OCI-LY3 (cell line): ENCODE measurements at regions not wholly inside any gene's neighbourhood (a gene's known extent, or its start where the extent isn't known, plus 50 kb on each side); places are given as distances from the start of the nearest gene placed in this dataset.

Experiments used
- H2AFZ ChIP-seq: fragments of 200-600, 300-600 bp; shearing (Covaris generic); 2 replicates; pipeline ENCODE4 v1.6.0; 2014; ENCODE audit warnings: antibody characterized with exemption, low read depth, low read length
- H3K27ac ChIP-seq: fragments of 200-600, 300-600 bp; sonication (generic); 2 replicates; pipeline ENCODE4 v1.5.1; 2014; ENCODE audit warnings: mild to moderate bottlenecking, low read length, moderate library complexity, mixed read lengths
- H3K27me3 ChIP-seq: fragments of 200-600, 300-600 bp; sonication (generic); 2 replicates; pipeline ENCODE4 v1.6.1; 2014; ENCODE audit warnings: low read depth, low read length, mixed read lengths
- H3K36me3 ChIP-seq: fragments of 200-600, 300-600 bp; sonication (generic); replicated peaks from 2 replicates; pipeline ENCODE3; 2014; ENCODE audit warnings: low read depth, low read length, mixed read lengths
- H3K4me1 ChIP-seq: fragments of 300-600, 200-600 bp; sonication (generic); 2 replicates; pipeline ENCODE4 v1.6.1; 2014; ENCODE audit warnings: low read length, mixed read lengths
- H3K4me2 ChIP-seq: fragments of 200-600, 300-600 bp; sonication (generic); 2 replicates; pipeline ENCODE4 v1.6.1; 2014; ENCODE audit warnings: low read length, mixed read lengths
- H3K4me3 ChIP-seq: fragments of 300-600, 200-600 bp; sonication (generic); 2 replicates; pipeline ENCODE4 v1.5.1; 2014; ENCODE audit warnings: antibody characterized with exemption, mild to moderate bottlenecking, low read length, moderate library complexity
- H3K79me2 ChIP-seq: fragments of 300-600, 200-600 bp; shearing (Covaris generic); 2 replicates; pipeline ENCODE4 v1.6.1; 2014; ENCODE audit warnings: mild to moderate bottlenecking, low read length, mixed read lengths
- H3K9ac ChIP-seq: fragments of 300-600, 200-600 bp; shearing (Covaris generic); 2 replicates; pipeline ENCODE4 v1.6.0; 2014; ENCODE audit warnings: mild to moderate bottlenecking, low read length, moderate library complexity
- H3K9me3 ChIP-seq: fragments of 200-600, 300-600 bp; shearing (Covaris generic); 2 replicates; pipeline ENCODE4 v1.6.1; 2014; ENCODE audit warnings: low read length, mixed read lengths; ENCODE audit not compliant: insufficient read depth
- H4K20me1 ChIP-seq: fragments of 200-600, 300-600 bp; sonication (generic); 2 replicates; pipeline ENCODE4 v1.6.1; 2016; ENCODE audit warnings: low read length, mixed read lengths; ENCODE audit not compliant: insufficient read depth
- EZH2phosphoT487 ChIP-seq: fragments of 200-600 bp; shearing (Covaris generic); IDR thresholded peaks from 2 replicates; pipeline ENCODE4 v1.6.1; 2018; ENCODE audit warnings: antibody characterized with exemption, mixed run types, low read depth
- TF ChIP-seq, protein P1 (sequence below): fragments of 200-600, 300-600 bp; sonication (generic); IDR thresholded peaks from 2 replicates; pipeline ENCODE4 v1.5.1; 2014; ENCODE audit warnings: antibody characterized with exemption, low read length, low read depth

DNA sequence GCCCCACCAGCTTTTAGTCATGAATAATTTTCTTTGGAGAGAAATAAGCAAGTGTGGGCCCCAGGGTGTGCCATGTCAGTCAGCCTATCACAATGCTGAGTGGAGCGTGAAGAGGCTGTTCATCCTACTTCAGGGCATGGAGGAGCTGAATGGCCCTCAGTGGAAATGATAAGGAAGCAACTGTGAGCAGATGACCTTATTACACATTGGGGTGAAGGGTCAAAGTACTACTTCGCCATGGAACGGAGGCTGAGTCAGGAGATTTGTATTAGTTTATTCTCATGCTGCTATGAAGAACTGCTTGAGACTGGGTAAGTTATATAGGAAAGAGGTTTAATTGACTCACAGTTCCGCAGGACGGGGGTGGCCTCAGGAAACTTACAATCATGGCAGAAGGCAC is 231.0 kb upstream of the ADAMTS16 start:
- H3K9me3 ChIP-seq = no peaks in the 10 kb centered on the region
- H3K36me3 ChIP-seq = no peaks in the 10 kb centered on the region
- H4K20me1 ChIP-seq = no peaks in the 10 kb centered on the region
- no peak overlapping the region for H3K4me3 ChIP-seq
- no peaks in the 10 kb centered on the region for H3K4me1 ChIP-seq
- TF ChIP-seq EZH2phosphoT487 = no peak
- TF ChIP-seq, protein P1, sequence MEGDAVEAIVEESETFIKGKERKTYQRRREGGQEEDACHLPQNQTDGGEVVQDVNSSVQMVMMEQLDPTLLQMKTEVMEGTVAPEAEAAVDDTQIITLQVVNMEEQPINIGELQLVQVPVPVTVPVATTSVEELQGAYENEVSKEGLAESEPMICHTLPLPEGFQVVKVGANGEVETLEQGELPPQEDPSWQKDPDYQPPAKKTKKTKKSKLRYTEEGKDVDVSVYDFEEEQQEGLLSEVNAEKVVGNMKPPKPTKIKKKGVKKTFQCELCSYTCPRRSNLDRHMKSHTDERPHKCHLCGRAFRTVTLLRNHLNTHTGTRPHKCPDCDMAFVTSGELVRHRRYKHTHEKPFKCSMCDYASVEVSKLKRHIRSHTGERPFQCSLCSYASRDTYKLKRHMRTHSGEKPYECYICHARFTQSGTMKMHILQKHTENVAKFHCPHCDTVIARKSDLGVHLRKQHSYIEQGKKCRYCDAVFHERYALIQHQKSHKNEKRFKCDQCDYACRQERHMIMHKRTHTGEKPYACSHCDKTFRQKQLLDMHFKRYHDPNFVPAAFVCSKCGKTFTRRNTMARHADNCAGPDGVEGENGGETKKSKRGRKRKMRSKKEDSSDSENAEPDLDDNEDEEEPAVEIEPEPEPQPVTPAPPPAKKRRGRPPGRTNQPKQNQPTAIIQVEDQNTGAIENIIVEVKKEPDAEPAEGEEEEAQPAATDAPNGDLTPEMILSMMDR = no peak
- no peaks in the 10 kb centered on the region for H3K27me3 ChIP-seq
- H3K9ac ChIP-seq = no peak overlapping the region
- H3K4me2 ChIP-seq = no peak overlapping the region
- H2AFZ ChIP-seq = no peak overlapping the region
- no peak overlapping the region for H3K27ac ChIP-seq
- no peaks in the 10 kb centered on the region for H3K79me2 ChIP-seq

- H3K9me3 ChIP-seq = no peaks in the 10 kb centered on the region
- no peak overlapping the region for H3K4me2 ChIP-seq
- H3K27me3 ChIP-seq = no peaks in the 10 kb centered on the region
- H2AFZ ChIP-seq = no peak overlapping the region
- TF ChIP-seq, protein P1 = no peak
- no peak for TF ChIP-seq EZH2phosphoT487
- no peaks in the 10 kb centered on the region for H3K4me1 ChIP-seq
- H3K36me3 ChIP-seq = no peaks in the 10 kb centered on the region
- H3K79me2 ChIP-seq = no peaks in the 10 kb centered on the region
- H3K27ac ChIP-seq = no peak overlapping the region
- no peak overlapping the region for H3K9ac ChIP-seq
- H4K20me1 ChIP-seq = no peaks in the 10 kb centered on the region
- H3K4me3 ChIP-seq = no peak overlapping the region
Measured at GRCh38 chr5:4911646-4912403, 228.3 kb upstream of the ADAMTS16 start.

- Histone ChIP-seq H3K4me2 (no peak overlapping the region), H3K9ac (no peak overlapping the region), H2AFZ (no peak overlapping the region), H4K20me1 (no peaks in the 10 kb centered on the region), H3K4me3 (no peak overlapping the region), H3K36me3 (no peaks in the 10 kb centered on the region), H3K4me1 (peaks cover 7% of the 10 kb centered on the region), H3K27ac (no peak overlapping the region), H3K27me3 (no peaks in the 10 kb centered on the region), H3K79me2 (no peaks in the 10 kb centered on the region), H3K9me3 (no peaks in the 10 kb centered on the region)
- TF ChIP-seq EZH2phosphoT487 = no peak
- TF ChIP-seq, protein P1 = no peak
Measured at GRCh38 chr5:4921929-4922328, 218.2 kb upstream of the ADAMTS16 start.

GRCh38 chr5:4924577-4924976 is 215.6 kb upstream of the ADAMTS16 start:
- Histone ChIP-seq H4K20me1 (no peaks in the 10 kb centered on the region), H3K9ac (no peak overlapping the region), H3K27ac (no peak overlapping the region), H2AFZ (no peak overlapping the region), H3K27me3 (no peaks in the 10 kb centered on the region), H3K4me1 (peaks cover 7% of the 10 kb centered on the region), H3K4me3 (no peak overlapping the region), H3K4me2 (no peak overlapping the region), H3K79me2 (no peaks in the 10 kb centered on the region), H3K9me3 (no peaks in the 10 kb centered on the region), H3K36me3 (no peaks in the 10 kb centered on the region)
- no peak for TF ChIP-seq EZH2phosphoT487
- TF ChIP-seq, protein P1 = no peak
